ENCODE measurements at regions not wholly inside any gene's neighbourhood (a gene's known extent, or its start where the extent isn't known, plus 50 kb on each side); places are given as distances from the start of the nearest gene placed in this dataset.

GRCh38 chr13:77989281-77989680, 70.7 kb upstream of the EDNRB start:
- H3K4me3 Mint-ChIP-seq (ENCODE audit: unreplicated experiment) = no peak overlapping the region

DNA sequence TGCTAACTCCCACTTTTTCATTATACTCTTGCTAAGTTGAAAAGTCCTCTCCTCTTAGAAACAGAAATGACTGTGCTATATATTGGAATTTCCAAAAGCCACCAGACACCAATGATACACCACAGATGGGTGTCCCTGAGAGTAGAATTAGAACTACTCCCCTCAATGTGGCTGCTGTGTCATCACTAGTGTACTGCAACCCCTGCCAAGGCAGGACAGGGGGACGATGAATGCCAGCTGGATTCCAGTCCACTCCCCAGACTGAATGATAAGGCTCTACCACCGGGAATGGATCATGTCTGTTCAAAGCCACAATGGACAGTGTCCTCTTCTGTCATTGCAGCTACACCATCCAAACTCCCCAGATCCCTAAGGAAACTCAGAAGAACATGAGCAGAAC, 69.7 kb upstream of the EDNRB start:
- H3K36me3 Mint-ChIP-seq (ENCODE audit: unreplicated experiment) = no peaks in the 10 kb centered on the region

More at GRCh38 chr13:77989281-77989680, 70.7 kb upstream of the EDNRB start:
- no peak for TF ChIP-seq CTCF (IDR thresholded peaks at IDR 0.05; ENCODE audit: partially characterized antibody, unreplicated experiment)
- H3K27ac Mint-ChIP-seq (ENCODE audit: unreplicated experiment) = no peak overlapping the region
- no peak for DNase-seq
- no peaks in the 10 kb centered on the region for H3K36me3 Mint-ChIP-seq (ENCODE audit: unreplicated experiment)
- no peaks in the 10 kb centered on the region for H3K9me3 Mint-ChIP-seq (ENCODE audit: unreplicated experiment)
- H3K27me3 Mint-ChIP-seq (ENCODE audit: unreplicated experiment) = no peaks in the 10 kb centered on the region
- H3K4me1 Mint-ChIP-seq (ENCODE audit: low read depth, unreplicated experiment) = peaks cover 8% of the 10 kb centered on the region

DNA sequence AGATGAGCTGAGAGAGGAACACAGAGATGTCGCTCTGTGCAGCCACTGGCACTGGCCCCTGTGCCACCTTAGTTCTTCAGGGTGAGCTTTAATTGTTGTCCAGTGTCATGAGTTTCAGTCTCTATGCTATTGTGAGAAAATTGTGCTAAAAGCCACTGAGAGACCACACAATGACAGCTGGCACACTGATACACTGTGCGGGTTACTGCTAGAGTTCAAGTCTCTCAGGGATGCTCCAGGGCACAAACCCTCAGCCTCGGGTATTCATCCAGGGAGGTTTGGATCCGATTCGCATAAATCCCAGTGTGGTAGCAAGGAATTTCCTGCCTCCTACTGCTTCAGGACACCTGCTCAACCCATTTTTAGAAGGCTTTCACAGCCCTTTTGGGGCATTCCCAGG, 68.1 kb upstream of the EDNRB start:
- Mint-ChIP-seq H3K27me3 (ENCODE audit: unreplicated experiment) (no peaks in the 10 kb centered on the region), H3K27ac (ENCODE audit: unreplicated experiment) (no peak overlapping the region), H3K4me3 (ENCODE audit: unreplicated experiment) (no peak overlapping the region), H3K4me1 (ENCODE audit: low read depth, unreplicated experiment) (peaks cover 8% of the 10 kb centered on the region), H3K36me3 (ENCODE audit: unreplicated experiment) (no peaks in the 10 kb centered on the region), H3K9me3 (ENCODE audit: unreplicated experiment) (no peaks in the 10 kb centered on the region)
- no peak for TF ChIP-seq CTCF (IDR thresholded peaks at IDR 0.05; ENCODE audit: partially characterized antibody, unreplicated experiment)
- DNase-seq = no peak

More for the DNA sequence above, 69.7 kb upstream of the EDNRB start:
- no peak for TF ChIP-seq CTCF (IDR thresholded peaks at IDR 0.05; ENCODE audit: partially characterized antibody, unreplicated experiment)
- DNase-seq = no peak
- H3K27me3 Mint-ChIP-seq (ENCODE audit: unreplicated experiment) = no peaks in the 10 kb centered on the region
- H3K9me3 Mint-ChIP-seq (ENCODE audit: unreplicated experiment) = no peaks in the 10 kb centered on the region
- no peak overlapping the region for H3K4me3 Mint-ChIP-seq (ENCODE audit: unreplicated experiment)
- peaks cover 8% of the 10 kb centered on the region for H3K4me1 Mint-ChIP-seq (ENCODE audit: low read depth, unreplicated experiment)
- no peak overlapping the region for H3K27ac Mint-ChIP-seq (ENCODE audit: unreplicated experiment)

GRCh38 chr13:77985866-77986636, 67.4 kb upstream of the EDNRB start:
- no peak overlapping the region for H3K4me3 Mint-ChIP-seq (ENCODE audit: unreplicated experiment)
- H3K36me3 Mint-ChIP-seq (ENCODE audit: unreplicated experiment) = no peaks in the 10 kb centered on the region
- H3K9me3 Mint-ChIP-seq (ENCODE audit: unreplicated experiment) = no peaks in the 10 kb centered on the region
- no peak overlapping the region for H3K27ac Mint-ChIP-seq (ENCODE audit: unreplicated experiment)
- TF ChIP-seq CTCF (IDR thresholded peaks at IDR 0.05; ENCODE audit: partially characterized antibody, unreplicated experiment) = no peak
- DNase-seq = no peak
- H3K27me3 Mint-ChIP-seq (ENCODE audit: unreplicated experiment) = no peaks in the 10 kb centered on the region
- H3K4me1 Mint-ChIP-seq (ENCODE audit: low read depth, unreplicated experiment) = peaks cover 8% of the 10 kb centered on the region

- no peak overlapping the region for H3K27ac Mint-ChIP-seq (ENCODE audit: unreplicated experiment)
- no peaks in the 10 kb centered on the region for H3K27me3 Mint-ChIP-seq (ENCODE audit: unreplicated experiment)
- H3K4me3 Mint-ChIP-seq (ENCODE audit: unreplicated experiment) = no peak overlapping the region
- peaks cover 8% of the 10 kb centered on the region for H3K4me1 Mint-ChIP-seq (ENCODE audit: low read depth, unreplicated experiment)
- no peaks in the 10 kb centered on the region for H3K9me3 Mint-ChIP-seq (ENCODE audit: unreplicated experiment)
- DNase-seq = no peak
- no peak for TF ChIP-seq CTCF (IDR thresholded peaks at IDR 0.05; ENCODE audit: partially characterized antibody, unreplicated experiment)
- no peaks in the 10 kb centered on the region for H3K36me3 Mint-ChIP-seq (ENCODE audit: unreplicated experiment)
These were observed 62.8 kb upstream of the EDNRB start for GRCh38 chr13:77981281-77981881.

All from glutamatergic neuron (in vitro differentiated cells).